Endothelial cell of umbilical vein (primary cell): ENCODE measurements at regions not wholly inside any gene's neighbourhood (a gene's known extent, or its start where the extent isn't known, plus 50 kb on each side); places are given as distances from the start of the nearest gene placed in this dataset.

Experiments
- CTCF ChIP-seq, 2 donors: IDR thresholded peaks; 1 replicate in 1 of 2; 2 replicates in 1 of 2; pipeline ENCODE4 v1.5.1; 2011; ENCODE audit warnings: low read length in 2 of 2, mild to moderate bottlenecking in 2 of 2, moderate library complexity in 2 of 2, control low read depth in 1 of 2, inconsistent platforms in 1 of 2, low read depth in 1 of 2; ENCODE audit not compliant: insufficient read depth in 1 of 2; ENCODE audit errors: extremely low read depth in 1 of 2
- EZH2 ChIP-seq: IDR thresholded peaks from 2 replicates; pipeline ENCODE4 v1.6.1; 2012; ENCODE audit warnings: borderline replicate concordance, low read depth, mild to moderate bottlenecking, moderate library complexity, low read length, inconsistent platforms; ENCODE audit not compliant: severe bottlenecking
- JUN ChIP-seq: IDR thresholded peaks from 2 replicates; pipeline ENCODE4 v1.6.1; 2011; ENCODE audit warnings: borderline replicate concordance, low read depth; ENCODE audit not compliant: insufficient read length, insufficient read depth
- MAX ChIP-seq: IDR thresholded peaks from 2 replicates; pipeline ENCODE4 v1.6.1; 2011; ENCODE audit not compliant: insufficient read depth, insufficient read length
- MYC ChIP-seq: IDR thresholded peaks from one replicate; pipeline ENCODE4 v1.6.1; 2011; ENCODE audit warnings: mild to moderate bottlenecking, low read depth, low read length
- POLR2A ChIP-seq: IDR thresholded peaks from 2 replicates; pipeline ENCODE4 v1.6.1; 2012; ENCODE audit warnings: low read depth, mild to moderate bottlenecking, control low read depth, low read length
- POLR2AphosphoS5 ChIP-seq: IDR thresholded peaks from 2 replicates; pipeline ENCODE4 v1.6.1; 2012; ENCODE audit warnings: low read depth, mild to moderate bottlenecking, control low read depth, low read length, moderate library complexity; ENCODE audit not compliant: insufficient read depth

DNA sequence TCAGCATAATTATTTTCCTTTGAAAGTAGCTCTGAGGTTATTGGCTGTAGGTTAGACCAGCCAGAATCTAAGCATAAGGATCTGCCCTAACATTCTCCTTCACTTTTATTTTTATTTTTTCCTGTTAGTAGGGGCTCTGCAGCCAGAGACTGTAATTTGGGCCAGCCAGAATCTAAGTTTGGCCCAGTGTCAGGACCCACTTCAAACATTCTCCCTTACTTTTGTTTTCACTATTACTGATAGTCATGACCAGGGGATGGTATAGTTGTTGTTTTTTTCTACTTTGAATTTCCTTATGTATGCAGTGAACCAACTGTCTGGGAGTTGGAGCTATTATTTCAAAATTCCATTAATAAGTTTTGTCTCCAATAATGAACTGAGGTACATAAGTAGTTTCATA lies 121.0 kb upstream of the MBNL1 start:
- TF ChIP-seq CTCF (IDR thresholded peaks at IDR 0.05; ENCODE audit: extremely low read depth in 1 of 2, insufficient read depth in 1 of 2, low read depth in 1 of 2, low read length in 2 of 2) (no peak), POLR2AphosphoS5 (no peak), MAX (no peak), EZH2 (no peak), JUN (no peak), MYC (no peak), POLR2A (no peak)
